Hepatocyte (in vitro differentiated cells): ENCODE measurements at regions not wholly inside any gene's neighbourhood (a gene's known extent, or its start where the extent isn't known, plus 50 kb on each side); places are given as distances from the start of the nearest gene placed in this dataset.

Source experiments
- DNase-seq: peaks from one replicate; pipeline ENCODE4 v3.0.0-alpha.2; 2016; ENCODE audit warnings: low spot score
- H2AFZ ChIP-seq: fragments of 200-600 bp; sonication (generic); 2 replicates; pipeline ENCODE4 v1.6.0; 2016; ENCODE audit warnings: antibody characterized with exemption, mild to moderate bottlenecking
- H3K27ac ChIP-seq: fragments of 200-600 bp; sonication (generic); 2 replicates; pipeline ENCODE4 v1.5.1; 2016; ENCODE audit warnings: mild to moderate bottlenecking
- H3K27me3 ChIP-seq: fragments of 200-600 bp; sonication (generic); 2 replicates; pipeline ENCODE4 v1.6.1; 2016
- H3K36me3 ChIP-seq: fragments of 200-600 bp; sonication (generic); replicated peaks from 2 replicates; pipeline ENCODE4 v1.5.1; 2016; ENCODE audit warnings: low read depth; ENCODE audit not compliant: insufficient read depth
- H3K4me1 ChIP-seq: fragments of 200-600 bp; sonication (generic); 2 replicates; pipeline ENCODE4 v1.5.1; 2016; ENCODE audit warnings: mild to moderate bottlenecking, moderate library complexity; ENCODE audit not compliant: insufficient read depth
- H3K4me2 ChIP-seq: fragments of 200-600 bp; sonication (generic); 2 replicates; pipeline ENCODE4 v1.6.0; 2016
- H3K4me3 ChIP-seq: fragments of 200-600 bp; sonication (generic); 2 replicates; pipeline ENCODE4 v1.5.1; 2016; ENCODE audit warnings: mild to moderate bottlenecking
- H3K79me2 ChIP-seq: fragments of 200-600 bp; sonication (generic); 2 replicates; pipeline ENCODE4 v1.6.0; 2017; ENCODE audit warnings: mild to moderate bottlenecking
- H3K9me2 ChIP-seq: fragments of 200-600 bp; sonication (generic); replicated peaks from 2 replicates; pipeline ENCODE4 v1.6.0; 2017; ENCODE audit warnings: mild to moderate bottlenecking; ENCODE audit not compliant: insufficient read depth
- H3K9me3 ChIP-seq: fragments of 200-600 bp; sonication (generic); 2 replicates; pipeline ENCODE4 v1.5.1; 2016; ENCODE audit warnings: low read depth, mild to moderate bottlenecking
- H4K20me1 ChIP-seq: fragments of 200-600 bp; sonication (generic); 2 replicates; pipeline ENCODE4 v1.6.0; 2016; ENCODE audit warnings: mild to moderate bottlenecking; ENCODE audit not compliant: insufficient read depth, poor library complexity, severe bottlenecking
- CTCF ChIP-seq: fragments of 200-600 bp; sonication (generic); IDR thresholded peaks from 2 replicates; pipeline ENCODE4 v1.5.1; 2016; ENCODE audit warnings: antibody characterized with exemption, mild to moderate bottlenecking; ENCODE audit not compliant: poor library complexity
- EZH2 ChIP-seq: fragments of 200-600 bp; sonication (generic); IDR thresholded peaks from 2 replicates; pipeline ENCODE4 v1.6.1; 2016; ENCODE audit warnings: antibody characterized with exemption, mild to moderate bottlenecking, borderline replicate concordance
- EZH2phosphoT487 ChIP-seq: fragments of 200-600 bp; sonication (generic); IDR thresholded peaks from one replicate; pipeline ENCODE4 v1.6.1; 2018; ENCODE audit warnings: antibody characterized with exemption, mild to moderate bottlenecking, low read depth, moderate library complexity; ENCODE audit not compliant: unreplicated experiment, severe bottlenecking
- WGBS: methylation state at CpG from one replicate; pipeline ENCODE4 v1.1.6; 2016; ENCODE audit warnings: low lambda C conversion rate; ENCODE audit errors: missing lambda C conversion rate; 5-methylcytosine and 5-hydroxymethylcytosine counted together

- no peak for DNase-seq
- no peaks in the 10 kb centered on the region for H3K79me2 ChIP-seq
- H3K36me3 ChIP-seq: no peaks in the 10 kb centered on the region
- H3K9me2 ChIP-seq: no peaks in the 10 kb centered on the region
- H2AFZ ChIP-seq: no peak overlapping the region
- H3K27ac ChIP-seq: no peak overlapping the region
- TF ChIP-seq EZH2 (no peak), CTCF (no peak), EZH2phosphoT487 (no peak)
- no peaks in the 10 kb centered on the region for H3K4me1 ChIP-seq
- no peaks in the 10 kb centered on the region for H3K9me3 ChIP-seq
- H3K27me3 ChIP-seq: peaks cover 20% of the 10 kb centered on the region
- no peak overlapping the region for H3K4me3 ChIP-seq
- H4K20me1 ChIP-seq: no peaks in the 10 kb centered on the region
- WGBS: 88% methylated on average over 14 of the region's 15 CpGs
- H3K4me2 ChIP-seq: no peak overlapping the region
Observed at GRCh38 chr22:35195226-35195625, 62.1 kb upstream of the HMGXB4 start.

- H3K4me1 ChIP-seq: no peaks in the 10 kb centered on the region
- peaks cover 20% of the 10 kb centered on the region for H3K27me3 ChIP-seq
- no peak for TF ChIP-seq EZH2
- TF ChIP-seq EZH2phosphoT487: no peak
- DNase-seq: no peak
- H3K4me3 ChIP-seq: no peak overlapping the region
- H3K4me2 ChIP-seq: no peak overlapping the region
- H3K36me3 ChIP-seq: no peaks in the 10 kb centered on the region
- no peaks in the 10 kb centered on the region for H3K79me2 ChIP-seq
- H2AFZ ChIP-seq: no peak overlapping the region
- H3K9me2 ChIP-seq: no peaks in the 10 kb centered on the region
- no peaks in the 10 kb centered on the region for H4K20me1 ChIP-seq
- no peak overlapping the region for H3K27ac ChIP-seq
- WGBS: 95% methylated on average over 4 of the region's 4 CpGs
- H3K9me3 ChIP-seq: no peaks in the 10 kb centered on the region
Observed at GRCh38 chr22:35195821-35196220, 61.5 kb upstream of the HMGXB4 start.

GRCh38 chr22:35197071-35197470, 60.2 kb upstream of the HMGXB4 start:
- Histone ChIP-seq H2AFZ (no peak overlapping the region), H3K4me1 (no peaks in the 10 kb centered on the region), H3K9me3 (no peaks in the 10 kb centered on the region), H3K27me3 (peaks cover 20% of the 10 kb centered on the region), H3K79me2 (no peaks in the 10 kb centered on the region), H3K27ac (no peak overlapping the region), H3K4me2 (no peak overlapping the region), H3K4me3 (no peak overlapping the region), H3K36me3 (no peaks in the 10 kb centered on the region), H3K9me2 (no peaks in the 10 kb centered on the region), H4K20me1 (no peaks in the 10 kb centered on the region)
- no peak for DNase-seq
- TF ChIP-seq CTCF (no peak), EZH2 (no peak), EZH2phosphoT487 (no peak)
- WGBS: 84% methylated on average over 4 of the region's 4 CpGs

- Histone ChIP-seq H3K27ac (no peak overlapping the region), H2AFZ (no peak overlapping the region), H3K4me3 (no peak overlapping the region), H3K79me2 (no peaks in the 10 kb centered on the region), H3K9me2 (no peaks in the 10 kb centered on the region), H3K27me3 (peaks cover 20% of the 10 kb centered on the region), H3K4me1 (no peaks in the 10 kb centered on the region), H3K9me3 (no peaks in the 10 kb centered on the region), H3K4me2 (no peak overlapping the region), H3K36me3 (no peaks in the 10 kb centered on the region), H4K20me1 (no peaks in the 10 kb centered on the region)
- 73% methylated on average over 3 of the region's 3 CpGs for WGBS
- DNase-seq: no peak
- TF ChIP-seq CTCF: no peak
- no peak for TF ChIP-seq EZH2phosphoT487
- no peak for TF ChIP-seq EZH2
Observed at GRCh38 chr22:35197886-35198285, 59.4 kb upstream of the HMGXB4 start.
